ENCODE measurements at regions not wholly inside any gene's neighbourhood (a gene's known extent, or its start where the extent isn't known, plus 50 kb on each side); places are given as distances from the start of the nearest gene placed in this dataset.
"Not testable (repeated sequence)": the region's sequence is repeated elsewhere in the genome, so short reads cannot be mapped to it uniquely, and the experiment has no call there.

GRCh38 chr22:48937032-48937639 lies 890.5 kb downstream of the BRD1 start:
- DNase-seq, result no peak

DNA sequence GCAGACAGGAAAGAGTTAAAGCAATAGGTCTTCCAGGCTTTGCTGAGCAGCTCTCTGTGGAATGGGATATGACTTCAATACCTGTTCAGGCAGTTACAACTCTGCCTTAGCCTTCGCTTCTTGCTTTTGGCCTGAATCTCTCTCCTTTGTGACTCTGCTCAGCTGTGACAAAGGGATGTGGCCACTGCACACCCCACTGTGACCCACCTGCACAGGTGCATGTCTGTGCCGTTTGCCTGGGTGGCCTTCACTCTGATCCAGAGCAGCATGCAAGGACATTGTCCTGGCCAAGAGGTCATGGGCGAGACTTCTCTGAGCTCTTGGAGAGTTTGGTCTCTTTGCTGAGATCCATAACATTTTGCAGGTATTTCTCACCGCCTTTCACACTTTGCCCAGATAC lies 891.3 kb downstream of the BRD1 start:
- DNase-seq, result no peak

DNA sequence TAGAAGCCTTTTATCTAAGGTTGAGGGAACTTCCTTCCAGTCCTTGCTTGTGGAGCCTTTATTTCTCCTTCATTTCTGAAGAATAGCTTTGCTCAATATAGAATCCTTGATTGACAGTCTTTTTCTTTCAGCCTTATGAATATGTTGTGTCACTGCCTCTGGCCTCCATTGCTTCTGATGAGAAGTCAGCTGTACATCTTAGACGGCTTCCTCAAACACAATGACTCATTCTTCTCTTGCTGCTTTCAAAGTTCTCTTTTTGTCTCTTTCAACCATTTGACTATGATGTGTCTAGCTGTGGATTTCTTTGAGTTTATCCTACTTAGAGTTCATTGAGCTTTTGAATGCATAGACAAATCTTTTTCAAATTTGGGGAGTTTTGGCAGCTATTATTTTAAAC lies 893.2 kb downstream of the BRD1 start:
- no peak for DNase-seq

GRCh38 chr22:48931452-48931851 lies 896.2 kb downstream of the BRD1 start:
- DNase-seq, result no peak

DNA sequence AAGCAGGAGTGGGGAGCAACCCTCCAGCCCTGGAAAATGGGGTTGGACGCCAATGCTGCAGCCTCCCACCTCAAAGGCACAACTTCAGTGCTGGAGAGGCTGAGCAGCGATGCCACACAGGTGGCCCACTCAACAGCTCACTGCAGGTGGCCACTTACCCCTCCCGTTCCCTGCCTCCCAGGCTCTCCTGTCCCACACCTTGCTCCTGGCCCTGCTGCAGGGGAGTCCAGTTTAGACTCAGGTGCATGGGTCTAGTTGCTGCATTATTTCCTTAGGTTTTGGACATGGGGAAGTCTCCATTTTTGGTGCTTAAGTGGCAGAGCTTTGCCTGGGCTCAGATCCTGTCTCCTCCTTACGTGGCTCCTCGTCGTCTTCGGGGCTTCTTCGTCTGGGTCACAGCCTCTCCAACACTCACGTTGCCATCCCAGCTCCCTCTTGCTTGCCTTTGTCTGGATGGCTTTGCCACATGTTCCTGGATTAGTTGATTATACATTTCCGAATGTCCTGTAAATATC lies 898.3 kb downstream of the BRD1 start:
- no peak for DNase-seq

DNA sequence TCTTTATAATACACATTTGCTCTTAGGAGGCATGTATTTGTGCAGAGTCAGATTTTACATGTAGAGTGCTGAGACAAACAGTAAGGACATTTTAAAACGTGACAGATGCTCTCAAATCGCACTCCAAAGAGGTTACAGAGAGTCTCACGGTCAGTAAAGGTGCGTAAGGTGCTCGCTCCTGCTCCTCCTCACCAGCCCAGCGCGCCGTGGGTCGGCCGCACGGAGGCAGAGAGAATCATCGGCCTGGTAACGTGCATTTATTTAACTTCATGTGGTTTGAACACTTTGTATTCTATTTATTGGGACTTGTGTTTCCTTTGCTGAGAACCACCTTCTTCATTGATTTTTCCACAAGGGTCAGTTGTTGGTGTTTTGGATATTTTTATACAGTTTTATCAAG lies 900.1 kb downstream of the BRD1 start:
- DNase-seq, result no peak

GRCh38 chr22:48926643-48927042 lies 901.0 kb downstream of the BRD1 start:
- no peak for DNase-seq

DNA sequence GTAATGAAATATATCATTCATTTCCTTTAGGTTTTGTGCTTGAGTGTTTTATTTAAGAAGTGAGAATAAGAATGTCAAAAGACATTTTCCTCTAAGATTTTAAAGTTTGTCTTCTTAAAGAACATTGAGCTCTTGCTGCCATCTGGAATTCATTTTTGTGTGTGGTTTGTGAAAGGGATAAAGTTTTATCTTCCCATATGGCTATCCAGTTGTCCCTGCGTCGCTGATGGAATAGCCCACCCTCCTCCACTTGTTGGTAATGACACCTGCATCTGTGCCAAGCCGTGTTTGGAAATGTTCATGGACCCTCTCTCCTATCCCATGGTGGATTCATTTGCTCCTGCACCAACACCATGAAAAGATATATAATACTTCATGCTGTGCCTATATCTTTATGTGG lies 901.5 kb downstream of the BRD1 start:
- DNase-seq, result no peak

GRCh38 chr22:48925450-48925849 lies 902.2 kb downstream of the BRD1 start:
- no peak for DNase-seq

DNA sequence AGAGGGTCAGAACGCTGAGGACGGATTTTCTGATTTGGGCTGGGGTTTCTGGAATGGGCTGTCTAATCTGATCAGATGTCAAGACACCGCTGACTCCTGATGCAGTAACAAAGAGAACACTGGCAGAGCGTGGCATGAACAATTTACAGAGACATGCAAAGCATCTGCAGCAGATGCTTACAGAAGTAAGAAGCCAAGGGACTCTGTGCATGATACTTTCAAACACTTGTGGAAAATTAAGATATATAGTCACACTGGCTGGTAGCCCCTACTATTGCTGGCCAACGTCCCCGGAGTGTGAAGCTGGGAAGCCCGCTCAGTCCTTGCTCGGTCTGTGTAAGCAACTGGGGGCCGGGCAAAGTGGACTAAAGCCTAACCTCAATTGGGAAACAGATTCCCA lies 903.7 kb downstream of the BRD1 start:
- DNase-seq, result no peak

- no peak for DNase-seq
Observed at GRCh38 chr22:48923165-48923865, 904.4 kb downstream of the BRD1 start.

GRCh38 chr22:48921411-48921903 lies 906.2 kb downstream of the BRD1 start:
- DNase-seq, result no peak

DNA sequence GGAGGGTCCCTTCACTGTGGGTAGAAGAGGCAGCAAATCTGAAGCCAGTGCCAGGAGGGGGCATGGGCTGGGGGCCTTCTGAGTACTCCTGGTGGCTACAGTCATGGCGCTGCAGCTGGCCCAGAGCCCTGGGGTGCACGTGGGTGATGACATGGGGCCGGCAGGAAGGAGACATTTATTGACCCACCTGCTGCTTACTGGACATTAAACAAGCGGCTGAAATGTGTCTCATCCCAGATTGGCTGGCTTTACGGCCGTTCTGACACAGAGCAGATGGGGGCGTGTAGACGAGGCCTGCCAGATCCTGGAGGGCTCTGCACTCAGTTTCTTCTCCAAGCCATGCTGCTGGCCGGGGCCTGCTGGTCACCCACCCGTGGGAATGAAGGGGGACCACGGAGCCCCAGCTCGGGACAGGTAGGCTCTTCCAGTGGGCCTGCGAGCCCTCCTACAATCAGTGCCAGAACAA lies 906.9 kb downstream of the BRD1 start:
- no peak for DNase-seq

DNA sequence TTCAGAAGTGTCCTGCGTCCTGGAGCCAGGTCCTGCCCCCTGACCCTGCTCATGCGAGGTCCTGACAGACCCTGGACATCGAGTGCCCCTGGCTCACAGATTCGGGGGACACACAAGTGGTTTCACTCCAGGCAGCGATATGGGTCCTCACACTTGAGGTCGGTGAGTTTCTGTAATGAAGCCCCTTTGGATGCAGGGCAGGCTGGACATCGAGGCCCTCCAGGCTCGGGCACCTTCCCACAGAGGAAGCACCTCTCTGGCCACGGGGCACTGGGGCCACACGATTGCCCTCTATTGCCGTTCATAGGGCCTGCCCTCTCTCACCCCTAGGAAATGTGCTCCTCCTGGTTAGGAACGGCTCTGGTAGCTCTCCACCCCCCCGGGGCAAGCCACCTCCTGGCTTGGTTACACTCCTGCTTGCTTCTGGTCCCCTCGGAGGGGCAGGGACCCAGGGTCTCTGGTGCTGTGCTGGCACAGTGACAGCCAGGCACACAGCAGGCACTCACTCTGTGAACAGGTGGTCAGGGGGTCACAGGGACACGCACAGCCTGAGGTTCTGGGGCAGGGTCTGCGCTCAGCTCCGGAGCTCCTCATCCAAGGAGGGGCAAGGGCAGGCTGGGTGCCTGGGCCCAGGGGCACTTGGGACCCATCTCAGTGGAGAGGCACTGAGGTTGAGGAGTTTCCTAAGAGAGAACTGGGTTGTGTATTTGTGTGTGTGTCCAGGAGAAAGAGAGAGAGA lies 907.7 kb downstream of the BRD1 start:
- no peak for DNase-seq

GRCh38 chr22:48919187-48919590 lies 908.5 kb downstream of the BRD1 start:
- no peak for DNase-seq

DNA sequence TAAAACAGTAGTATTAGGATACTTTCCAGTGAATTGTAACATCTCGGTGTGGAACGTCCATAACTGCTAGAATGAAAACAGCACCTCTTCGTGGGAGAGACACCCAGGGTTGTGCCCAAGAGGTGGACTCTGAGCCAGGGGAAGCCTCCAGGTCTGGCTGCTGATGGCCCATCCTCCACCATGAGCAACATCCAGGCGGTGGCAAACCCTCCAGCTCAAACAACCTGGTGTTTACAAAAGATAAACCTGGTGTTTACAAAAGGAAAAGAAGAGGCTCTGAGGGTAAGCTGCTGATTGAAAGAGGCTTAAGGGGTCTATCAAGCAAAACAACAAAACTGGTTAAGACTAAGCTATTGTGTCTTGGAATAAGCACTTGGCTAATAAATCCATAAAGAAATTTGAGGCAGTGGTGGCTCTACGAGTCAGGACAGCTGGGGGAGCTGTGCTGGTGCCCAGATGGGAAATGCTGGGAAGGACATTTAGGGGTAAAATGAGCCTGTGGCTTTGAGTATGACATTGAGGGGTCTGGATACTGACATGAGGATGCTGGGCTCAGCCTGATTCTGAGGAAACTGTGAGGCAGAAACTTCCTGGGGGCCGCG lies 909.0 kb downstream of the BRD1 start:
- no peak for DNase-seq

DNA sequence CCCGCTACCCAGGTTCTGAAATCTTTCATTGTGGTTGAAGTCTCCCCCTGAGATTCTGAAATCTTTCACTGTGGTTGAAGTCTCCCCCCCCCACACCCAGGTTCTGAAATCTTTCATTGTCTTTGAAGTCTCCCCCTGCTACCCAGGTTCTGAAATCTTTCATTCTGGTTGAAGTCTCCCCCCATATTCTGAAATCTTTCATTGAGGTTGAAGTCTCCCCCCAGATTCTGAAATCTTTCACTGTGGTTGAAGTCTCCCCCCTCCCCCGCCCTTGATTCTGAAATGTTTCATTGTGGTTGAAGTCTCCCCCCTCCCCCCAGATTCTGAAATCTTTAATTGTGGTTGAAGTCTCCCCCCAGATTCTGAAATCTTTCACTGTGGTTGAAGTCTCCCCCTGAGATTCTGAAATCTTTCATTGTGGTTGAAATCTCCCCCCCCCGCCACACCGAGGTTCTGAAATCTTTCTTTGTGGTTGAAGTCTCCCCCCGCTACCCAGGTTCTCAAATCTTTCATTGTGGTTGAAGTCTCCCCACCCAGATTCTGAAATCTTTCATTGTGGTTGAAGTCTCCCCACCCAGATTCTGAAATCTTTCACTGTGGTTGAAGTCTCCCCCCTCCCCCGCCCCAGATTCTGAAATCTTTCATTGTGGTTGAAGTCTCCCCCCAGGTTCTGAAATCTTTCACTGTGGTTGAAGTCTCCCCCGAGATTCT lies 915.2 kb downstream of the BRD1 start:
- DNase-seq, result not testable (repeated sequence)

DNA sequence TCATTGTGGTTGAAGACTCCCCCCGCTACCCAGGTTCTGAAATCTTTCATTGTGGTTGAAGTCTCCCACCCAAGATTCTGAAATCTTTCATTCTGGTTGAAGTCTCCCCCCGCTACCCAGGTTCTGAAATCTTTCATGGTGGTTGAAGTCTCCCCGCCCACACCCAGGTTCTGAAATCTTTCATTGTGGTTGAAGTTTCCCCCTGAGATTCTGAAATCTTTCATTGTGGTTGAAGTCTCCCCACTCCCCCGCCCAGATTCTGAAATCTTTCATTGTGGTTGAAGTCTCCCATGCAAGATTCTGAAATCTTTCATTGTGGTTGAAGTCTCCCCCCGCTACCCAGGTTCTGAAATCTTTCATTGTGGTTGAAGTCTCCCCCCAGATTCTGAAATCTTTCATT lies 916.0 kb downstream of the BRD1 start:
- DNase-seq, result not testable (repeated sequence)

- DNase-seq, result not testable (repeated sequence)
Observed at GRCh38 chr22:48911067-48911466, 916.6 kb downstream of the BRD1 start.

DNA sequence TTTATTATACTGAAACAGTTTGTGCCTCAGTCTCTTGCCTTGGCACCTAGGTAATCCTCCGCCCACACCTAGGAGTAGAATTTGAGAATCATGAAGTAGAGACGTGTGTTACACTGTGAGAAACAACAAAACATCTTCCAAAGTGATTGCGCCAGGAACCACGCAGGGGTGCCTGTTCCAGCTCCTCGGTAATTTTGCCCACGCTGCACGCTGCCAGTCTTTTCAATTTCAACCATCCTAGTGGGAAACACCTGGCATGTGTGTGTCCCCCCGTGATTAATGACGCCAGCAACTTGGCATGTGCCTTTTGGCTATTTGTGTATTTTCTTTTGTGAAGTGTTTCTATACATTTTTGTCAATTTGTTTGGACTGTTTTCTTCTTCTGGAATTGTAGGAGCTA lies 919.1 kb downstream of the BRD1 start:
- DNase-seq, result no peak

DNA sequence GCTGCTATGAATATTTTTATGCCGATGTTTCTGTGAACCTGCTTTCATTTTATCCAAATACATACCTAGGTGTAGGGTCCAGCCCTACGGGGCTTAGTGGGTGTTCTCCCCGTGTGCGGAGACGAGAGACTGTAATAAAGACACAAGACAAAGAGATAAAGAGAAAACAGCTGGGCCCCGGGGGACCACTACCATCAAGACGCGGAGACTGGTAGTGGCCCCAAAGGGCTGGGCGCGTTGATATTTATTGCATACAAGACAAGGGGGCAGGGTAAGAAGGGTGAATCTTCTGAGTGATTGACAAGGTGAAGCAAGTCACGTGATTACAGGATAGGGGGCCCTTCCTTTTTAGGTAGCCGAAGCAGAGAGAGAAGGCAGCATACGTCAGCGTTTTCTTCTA lies 920.1 kb downstream of the BRD1 start:
- DNase-seq, result no peak

- no peak for DNase-seq
Observed at GRCh38 chr22:48906216-48906835, 921.3 kb downstream of the BRD1 start.
